Activated CD4-positive, CD25-positive, alpha-beta regulatory T cell treated with anti-CD3 and anti-CD28 coated beads, Interleukin-2, amount 50 U/mL, for 24 hours (primary cell): ENCODE measurements at regions not wholly inside any gene's neighbourhood (a gene's known extent, or its start where the extent isn't known, plus 50 kb on each side); places are given as distances from the start of the nearest gene placed in this dataset.
A peak's percentile ranks its signal among the peaks of the same experiment; 100 is the strongest.

Experiments
- ATAC-seq, 2 donors: fragments of 150-1000 bp; cut with Tn5 transposase; one replicate each; pipeline ENCODE4 v1.10.0; 2021; ENCODE audit warnings: mild to moderate bottlenecking in 1 of 2, moderate library complexity in 1 of 2

GRCh38 chr5:124457101-124457500 lies 289.3 kb downstream of the ZNF608 start:
- ATAC-seq = no peak

- no peak for ATAC-seq
These were observed 290.2 kb downstream of the ZNF608 start for GRCh38 chr5:124456249-124456648.

- ATAC-seq = no peak
These were observed 292.4 kb downstream of the ZNF608 start for GRCh38 chr5:124454081-124454480.

GRCh38 chr5:124453221-124454051 lies 293.0 kb downstream of the ZNF608 start:
- ATAC-seq = peak; percentile 58

- no peak for ATAC-seq
These were observed 294.0 kb downstream of the ZNF608 start for GRCh38 chr5:124452412-124452811.

GRCh38 chr5:124451721-124452383 lies 294.6 kb downstream of the ZNF608 start:
- ATAC-seq = no peak

- no peak for ATAC-seq
These were observed 300.3 kb downstream of the ZNF608 start for GRCh38 chr5:124446120-124446519.

- ATAC-seq = no peak
These were observed 301.3 kb downstream of the ZNF608 start for GRCh38 chr5:124445070-124445619.

- ATAC-seq = peak; percentile 58 to 63
These were observed 302.2 kb downstream of the ZNF608 start for GRCh38 chr5:124444147-124444775.

GRCh38 chr5:124440471-124440870 lies 306.0 kb downstream of the ZNF608 start:
- ATAC-seq = no peak

GRCh38 chr5:124439609-124440008 lies 306.8 kb downstream of the ZNF608 start:
- ATAC-seq = no peak

GRCh38 chr5:124438903-124439281 lies 307.5 kb downstream of the ZNF608 start:
- ATAC-seq = no peak

- no peak for ATAC-seq
These were observed 308.2 kb downstream of the ZNF608 start for GRCh38 chr5:124438026-124438902.

- ATAC-seq = no peak
These were observed 310.1 kb downstream of the ZNF608 start for GRCh38 chr5:124436294-124436693.

- no peak for ATAC-seq
These were observed 313.3 kb downstream of the ZNF608 start for GRCh38 chr5:124433170-124433569.

GRCh38 chr5:124421584-124421983 lies 324.9 kb downstream of the ZNF608 start:
- no peak for ATAC-seq

GRCh38 chr5:124420952-124421351 lies 325.5 kb downstream of the ZNF608 start:
- ATAC-seq = no peak

GRCh38 chr5:124419531-124419930 lies 326.9 kb downstream of the ZNF608 start:
- ATAC-seq = no peak

GRCh38 chr5:124418390-124418789 lies 328.0 kb downstream of the ZNF608 start:
- no peak for ATAC-seq

- ATAC-seq = no peak
These were observed 329.2 kb downstream of the ZNF608 start for GRCh38 chr5:124417196-124417595.

GRCh38 chr5:124416627-124417026 lies 329.8 kb downstream of the ZNF608 start:
- no peak for ATAC-seq

GRCh38 chr5:124414973-124415372 lies 331.5 kb downstream of the ZNF608 start:
- ATAC-seq = no peak
